HG03558 (cell line): ENCODE measurements at regions not wholly inside any gene's neighbourhood (a gene's known extent, or its start where the extent isn't known, plus 50 kb on each side); places are given as distances from the start of the nearest gene placed in this dataset.
"Not testable (repeated sequence)": the region's sequence is repeated elsewhere in the genome, so short reads cannot be mapped to it uniquely, and the experiment has no call there.

Source experiments
- ATAC-seq: cut with Tn5 transposase; IDR thresholded peaks from one replicate; pipeline ENCODE4 v1.9.1; 2021; ENCODE audit warnings: moderate number of reproducible peaks; ENCODE audit not compliant: unreplicated experiment; ENCODE audit errors: extremely low read depth

GRCh38 chr6:63440057-63440456 is 120.3 kb upstream of the LGSN start:
- ATAC-seq, result no peak

GRCh38 chr6:63440594-63440993 is 120.8 kb upstream of the LGSN start:
- ATAC-seq, result no peak

- ATAC-seq, result no peak
Measured at GRCh38 chr6:63441266-63441956, 121.6 kb upstream of the LGSN start.

GRCh38 chr6:63442870-63443269 is 123.1 kb upstream of the LGSN start:
- ATAC-seq, result no peak

GRCh38 chr6:63444768-63445167 is 125.0 kb upstream of the LGSN start:
- no peak for ATAC-seq

- no peak for ATAC-seq
Measured at GRCh38 chr6:63446405-63446804, 125.9 kb upstream of the LOC128125822 start.

GRCh38 chr6:63447134-63447533 is 125.1 kb upstream of the LOC128125822 start:
- no peak for ATAC-seq

GRCh38 chr6:63448229-63448628 is 124.1 kb upstream of the LOC128125822 start:
- ATAC-seq, result no peak

- ATAC-seq, result no peak
Measured at GRCh38 chr6:63449714-63450113, 122.6 kb upstream of the LOC128125822 start.

GRCh38 chr6:63451238-63451637 is 121.0 kb upstream of the LOC128125822 start:
- no peak for ATAC-seq

GRCh38 chr6:63452125-63452524 is 120.2 kb upstream of the LOC128125822 start:
- no peak for ATAC-seq

- ATAC-seq, result no peak
Measured at GRCh38 chr6:63456734-63457133, 115.5 kb upstream of the LOC128125822 start.

GRCh38 chr6:63458480-63459115 is 113.7 kb upstream of the LOC128125822 start:
- ATAC-seq, result no peak

- ATAC-seq, result no peak
Measured at GRCh38 chr6:63459814-63460213, 112.5 kb upstream of the LOC128125822 start.

- ATAC-seq, result no peak
Measured at GRCh38 chr6:63460971-63461370, 111.3 kb upstream of the LOC128125822 start.

- no peak for ATAC-seq
Measured at GRCh38 chr6:63464060-63464459, 108.2 kb upstream of the LOC128125822 start.

- no peak for ATAC-seq
Measured at GRCh38 chr6:63465750-63466149, 106.5 kb upstream of the LOC128125822 start.

- no peak for ATAC-seq
Measured at GRCh38 chr6:63466242-63466733, 106.0 kb upstream of the LOC128125822 start.

GRCh38 chr6:63467247-63467954 is 104.9 kb upstream of the LOC128125822 start:
- no peak for ATAC-seq

GRCh38 chr6:63471145-63471544 is 101.1 kb upstream of the LOC128125822 start:
- not testable (repeated sequence) for ATAC-seq

- no peak for ATAC-seq
Measured at GRCh38 chr6:63471654-63472053, 100.6 kb upstream of the LOC128125822 start.
